ENCODE measurements at regions not wholly inside any gene's neighbourhood (a gene's known extent, or its start where the extent isn't known, plus 50 kb on each side); places are given as distances from the start of the nearest gene placed in this dataset.
A peak's percentile ranks its signal among the peaks of the same experiment; 100 is the strongest.
"Not testable (repeated sequence)": the region's sequence is repeated elsewhere in the genome, so short reads cannot be mapped to it uniquely, and the experiment has no call there.

DNA sequence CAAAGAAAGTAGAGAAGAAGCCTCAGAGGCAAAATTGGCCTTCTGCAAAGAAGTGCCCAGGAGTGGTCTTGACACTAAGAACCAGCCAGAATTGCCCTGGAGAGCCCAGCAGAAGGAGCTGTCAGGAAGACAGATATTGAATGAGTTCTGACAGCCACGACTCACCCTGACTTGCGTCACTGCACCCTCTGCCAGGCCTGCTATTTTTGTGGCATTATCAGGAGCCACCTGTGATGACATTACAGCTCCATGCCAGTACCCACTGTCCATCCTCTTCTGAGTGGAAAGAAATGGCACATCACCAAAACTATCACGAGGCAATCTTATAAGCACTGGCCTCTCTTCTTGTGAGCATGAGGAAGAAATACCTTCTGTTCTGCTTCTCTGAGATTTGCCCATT is 67.7 kb downstream of the SMIM20 start:
- no peak for DNase-seq

GRCh38 chr4:25982962-25983361 is 68.9 kb downstream of the SMIM20 start:
- DNase-seq: no peak

DNA sequence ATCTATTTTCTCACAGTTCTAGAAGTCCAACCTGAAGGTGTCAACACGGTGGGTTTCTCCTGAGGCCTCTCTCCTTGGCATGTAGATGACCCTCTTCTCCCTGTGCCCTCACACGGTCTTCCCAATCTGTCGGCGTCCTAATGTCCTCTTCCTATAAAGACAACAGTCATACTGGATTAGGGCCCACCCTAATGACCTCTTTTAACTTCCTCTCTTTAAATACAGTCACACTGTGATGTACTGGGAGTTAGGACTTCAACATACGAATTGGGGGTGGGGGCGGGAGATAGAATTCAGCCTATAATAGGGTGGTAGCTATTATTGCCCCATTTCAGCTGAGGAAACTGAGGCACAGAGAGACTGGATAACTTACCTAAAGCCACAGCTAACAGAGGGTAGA is 70.2 kb downstream of the SMIM20 start:
- DNase-seq: no peak

GRCh38 chr4:25984796-25985195 is 70.8 kb downstream of the SMIM20 start:
- DNase-seq: no peak

GRCh38 chr4:25986807-25987206 is 72.8 kb downstream of the SMIM20 start:
- no peak for DNase-seq

- no peak for DNase-seq
Measured at GRCh38 chr4:25991340-25991739, 77.3 kb downstream of the SMIM20 start.

DNA sequence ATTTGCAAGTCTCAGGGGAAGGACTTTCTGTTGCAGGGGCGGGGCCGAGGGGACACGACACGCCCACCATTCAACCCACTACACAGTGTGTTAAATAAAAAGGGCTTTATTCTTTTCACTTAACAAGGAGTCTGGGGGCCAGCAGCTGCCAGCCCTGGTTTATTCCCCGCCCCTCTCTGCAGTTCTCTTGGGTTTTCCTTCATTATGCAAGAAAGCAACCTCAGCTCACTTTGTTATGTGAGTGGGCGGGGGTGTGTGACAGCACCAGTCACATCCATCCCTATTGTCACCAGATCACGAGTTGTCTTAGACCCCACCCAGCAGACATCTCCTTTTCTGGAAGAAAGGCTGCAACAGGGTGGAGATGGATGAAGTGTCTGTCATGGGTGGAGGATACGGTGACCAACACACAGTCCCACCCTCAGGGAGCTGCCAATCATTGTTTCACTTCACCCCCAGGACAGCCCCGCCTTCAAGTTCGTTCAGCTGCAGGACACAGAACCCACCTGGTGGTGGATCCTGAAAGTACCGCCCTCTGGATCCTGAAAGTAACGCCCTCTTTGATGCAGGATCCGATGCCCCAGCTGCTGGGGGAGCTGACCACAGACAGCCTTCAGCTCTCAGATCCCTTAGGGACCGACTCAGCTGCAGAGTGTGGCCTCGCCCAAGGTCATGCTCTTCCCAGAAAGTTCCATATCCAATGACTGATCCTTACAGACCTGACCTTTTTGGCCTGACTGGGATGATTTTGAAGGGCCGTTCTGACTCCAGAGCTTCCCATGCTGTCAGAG is 79.6 kb downstream of the SMIM20 start:
- peak; percentile 7 for DNase-seq

DNA sequence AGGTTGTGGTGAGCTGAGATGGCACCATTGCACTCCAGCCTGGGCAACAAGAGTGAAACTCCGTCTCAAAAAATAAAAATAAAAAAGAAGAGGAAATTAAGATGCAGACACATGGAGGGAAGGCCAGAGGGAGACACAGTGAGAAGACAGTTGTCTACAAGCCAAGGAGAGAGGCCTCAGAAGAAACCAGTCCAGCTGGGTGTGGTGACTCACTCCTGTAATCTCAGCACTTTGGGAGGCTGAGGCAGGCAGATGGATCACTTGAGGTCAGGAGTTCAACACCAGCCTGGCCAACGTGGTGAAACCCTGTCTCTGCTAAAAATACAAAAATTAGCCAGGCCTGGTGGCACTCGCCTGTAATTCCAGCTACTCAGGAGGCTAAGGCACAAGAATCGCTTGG is 80.6 kb downstream of the SMIM20 start:
- DNase-seq: not testable (repeated sequence)

DNA sequence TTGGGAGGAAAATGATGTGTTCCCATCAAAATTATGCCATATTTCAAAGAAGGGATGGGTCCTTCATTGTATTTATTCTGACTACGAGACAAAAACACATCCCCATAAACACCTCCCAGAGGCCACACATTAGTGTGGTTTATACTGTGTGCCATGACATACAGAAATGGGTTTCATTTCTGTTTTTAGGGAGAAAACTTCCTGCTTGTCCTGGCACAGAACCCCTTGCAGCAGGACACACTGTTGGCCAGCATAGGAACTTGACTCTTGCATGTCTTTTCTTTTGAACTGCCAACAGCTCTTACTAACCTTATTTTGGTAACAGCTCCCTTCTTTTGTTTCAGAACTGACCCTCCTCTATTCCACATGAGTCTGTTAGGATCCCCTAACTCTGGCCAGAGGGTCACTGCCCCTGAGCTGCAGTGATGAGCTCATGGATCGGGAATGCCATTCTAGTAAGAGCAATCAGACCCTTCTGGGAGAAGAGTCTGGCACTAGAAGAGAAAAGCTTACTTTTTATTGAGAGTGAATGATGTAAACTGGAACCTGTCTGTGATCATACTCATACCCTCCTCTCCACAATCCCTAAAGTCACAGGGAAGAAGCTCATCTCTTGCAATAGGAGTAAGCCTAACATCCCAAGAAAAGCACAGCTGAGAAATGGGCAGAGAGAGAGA is 86.4 kb downstream of the SMIM20 start:
- no peak for DNase-seq

DNA sequence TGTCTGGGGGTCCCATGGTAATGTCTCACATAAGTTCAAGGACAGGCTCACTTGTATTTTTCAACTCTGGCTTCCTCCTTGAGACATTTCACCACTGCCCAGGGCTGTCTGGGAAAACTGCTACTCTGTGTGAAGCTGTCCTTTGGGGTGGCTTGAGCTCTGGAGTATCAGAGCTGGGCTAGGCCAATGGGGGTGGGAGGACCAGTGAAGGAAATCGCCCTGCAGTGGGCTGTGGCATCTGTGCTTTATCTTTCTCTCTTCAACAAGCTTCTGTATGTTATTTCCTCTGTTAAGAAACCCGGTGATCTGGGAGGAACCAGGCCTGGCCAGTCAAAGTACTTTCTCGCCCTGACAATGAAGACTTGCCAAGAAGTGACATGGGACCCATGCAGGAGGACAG is 87.4 kb downstream of the SMIM20 start:
- no peak for DNase-seq

DNA sequence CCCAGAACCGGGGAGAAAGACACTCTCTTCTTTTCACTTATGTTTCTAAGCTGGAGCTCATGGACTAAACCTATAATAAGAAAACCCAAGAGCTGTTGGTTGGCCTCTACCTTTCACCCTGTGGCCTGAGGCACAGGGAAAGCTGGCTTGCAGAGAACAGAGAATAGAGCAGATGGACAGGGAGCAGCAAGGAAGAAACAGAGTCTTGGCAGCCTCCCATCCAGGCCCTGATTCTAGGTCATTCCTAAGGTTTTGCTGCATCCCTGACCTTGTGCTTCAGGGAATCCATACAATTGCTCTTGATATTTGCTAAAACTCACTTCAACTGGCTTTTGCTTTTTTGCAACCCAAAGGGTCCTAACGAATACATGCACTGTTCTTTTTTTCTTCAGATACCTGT is 87.8 kb downstream of the SMIM20 start:
- no peak for DNase-seq

DNA sequence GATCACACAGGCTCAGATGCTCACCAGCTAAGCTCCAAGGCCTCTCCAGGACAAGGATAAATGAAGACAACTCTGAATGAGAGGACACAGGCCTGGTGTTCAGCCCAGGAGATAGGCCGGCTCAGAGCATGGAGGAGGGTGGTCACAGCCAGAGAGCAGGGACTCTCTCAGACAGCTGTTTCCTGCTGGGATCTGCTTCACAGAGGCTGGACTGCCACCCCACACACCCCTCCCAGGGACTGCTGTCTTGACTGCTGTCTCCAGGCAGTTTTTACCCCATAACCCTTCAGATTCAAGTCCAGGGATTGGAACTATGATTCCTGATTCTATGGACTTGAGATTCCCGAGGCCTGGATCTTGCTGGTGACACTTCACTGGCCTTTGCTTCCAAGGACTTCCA is 89.0 kb downstream of the SMIM20 start:
- DNase-seq: no peak

GRCh38 chr4:26004290-26004689 is 90.3 kb downstream of the SMIM20 start:
- no peak for DNase-seq

GRCh38 chr4:26005764-26006163 is 91.7 kb downstream of the SMIM20 start:
- DNase-seq: no peak

- DNase-seq: no peak
Measured at GRCh38 chr4:26008737-26009136, 94.7 kb downstream of the SMIM20 start.

- DNase-seq: no peak
Measured at GRCh38 chr4:26009502-26009901, 95.5 kb downstream of the SMIM20 start.

DNA sequence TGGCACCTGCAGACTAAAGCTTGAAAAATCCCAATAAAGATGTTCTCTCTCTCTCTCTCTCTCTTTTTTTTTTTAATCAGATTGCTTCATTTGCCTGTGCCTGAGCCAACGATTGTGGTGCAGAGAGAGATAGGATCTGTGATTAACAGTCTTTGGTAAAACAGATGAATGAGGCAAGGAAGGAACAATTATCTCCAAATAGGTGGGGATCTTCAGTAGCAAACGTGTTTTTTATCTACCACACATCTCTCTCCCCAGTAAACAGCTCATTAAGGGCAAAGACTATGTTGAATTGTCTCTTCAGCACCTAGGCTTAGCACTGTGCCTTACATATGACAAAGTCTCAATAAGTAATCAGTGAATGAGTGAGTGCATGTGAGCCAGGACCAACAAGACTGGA is 96.3 kb downstream of the SMIM20 start:
- no peak for DNase-seq

DNA sequence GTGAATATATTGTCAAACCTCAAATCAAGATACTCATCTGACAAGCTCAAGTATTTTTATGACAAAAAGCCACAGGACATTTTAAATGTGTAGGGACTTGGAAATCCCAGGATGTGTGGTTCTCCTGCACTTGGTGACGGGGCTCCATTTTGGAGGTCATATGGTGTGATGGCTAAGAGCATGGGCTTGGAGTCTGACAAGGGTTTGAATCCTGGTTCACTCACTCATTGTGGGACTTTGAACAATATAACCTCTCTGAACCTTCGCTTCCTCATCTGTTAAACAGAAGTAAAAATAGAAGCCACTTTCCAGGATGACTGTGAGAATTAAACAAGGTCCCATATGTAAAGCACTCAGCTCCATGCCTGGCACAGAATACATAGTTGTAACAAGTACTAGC is 99.6 kb downstream of the SMIM20 start:
- no peak for DNase-seq

GRCh38 chr4:26015133-26015651 is 101.2 kb downstream of the SMIM20 start:
- no peak for DNase-seq

DNA sequence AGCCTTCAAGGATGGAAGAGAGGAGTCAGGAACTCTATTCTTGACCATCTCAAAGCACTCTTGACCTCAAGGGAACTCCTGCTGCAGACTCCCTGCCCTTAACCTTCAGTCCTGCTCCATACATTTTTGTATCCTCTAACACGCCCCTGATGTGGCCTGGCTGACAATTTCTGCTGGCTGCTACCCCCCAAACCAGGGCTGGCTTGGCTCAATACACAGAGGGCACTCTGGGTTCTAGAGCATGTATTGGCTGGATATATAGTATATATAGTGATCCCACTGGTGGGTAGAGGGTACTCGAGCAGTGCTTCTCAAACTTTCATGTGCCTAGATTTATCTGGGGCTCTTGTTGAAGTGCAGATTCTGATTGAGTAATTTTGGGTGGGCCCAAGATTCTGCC is 101.9 kb downstream of the SMIM20 start:
- no peak for DNase-seq

GRCh38 chr4:26017531-26017930 is 103.5 kb downstream of the SMIM20 start:
- no peak for DNase-seq

DNA sequence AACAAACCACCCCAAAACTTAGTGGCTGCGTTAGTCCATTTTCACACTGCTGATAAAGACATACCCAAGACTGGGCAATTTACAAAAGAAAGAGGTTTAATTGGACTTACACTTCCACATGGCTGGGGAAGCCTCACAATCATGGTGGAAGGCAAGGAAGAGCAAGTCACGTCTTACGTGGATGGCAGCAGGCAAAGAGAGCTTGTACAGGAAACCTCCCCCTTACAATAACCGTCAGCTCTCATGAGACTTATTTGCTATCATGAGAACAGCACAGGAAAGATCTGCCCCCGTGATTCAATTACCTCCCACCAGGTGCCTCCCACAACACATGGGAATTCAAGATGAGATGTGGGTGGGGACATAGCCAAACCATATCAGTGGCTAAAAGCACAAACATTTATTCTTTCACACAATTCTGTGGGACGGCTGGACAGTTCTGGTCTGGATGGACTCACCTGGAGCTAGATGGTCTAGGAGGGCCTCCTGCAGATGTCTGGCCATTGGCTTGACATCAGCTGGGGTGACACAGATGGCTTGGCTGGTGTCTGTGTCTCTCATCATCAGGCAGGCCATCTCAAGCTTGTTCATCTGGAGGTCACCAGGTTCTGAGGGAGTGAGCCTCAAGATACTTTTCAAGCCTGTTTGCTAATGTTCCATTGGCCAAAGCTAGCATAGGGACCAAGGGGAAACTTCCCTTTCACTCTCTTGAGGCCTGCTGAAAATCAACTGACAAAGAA is 104.1 kb downstream of the SMIM20 start:
- not testable (repeated sequence) for DNase-seq

DNA sequence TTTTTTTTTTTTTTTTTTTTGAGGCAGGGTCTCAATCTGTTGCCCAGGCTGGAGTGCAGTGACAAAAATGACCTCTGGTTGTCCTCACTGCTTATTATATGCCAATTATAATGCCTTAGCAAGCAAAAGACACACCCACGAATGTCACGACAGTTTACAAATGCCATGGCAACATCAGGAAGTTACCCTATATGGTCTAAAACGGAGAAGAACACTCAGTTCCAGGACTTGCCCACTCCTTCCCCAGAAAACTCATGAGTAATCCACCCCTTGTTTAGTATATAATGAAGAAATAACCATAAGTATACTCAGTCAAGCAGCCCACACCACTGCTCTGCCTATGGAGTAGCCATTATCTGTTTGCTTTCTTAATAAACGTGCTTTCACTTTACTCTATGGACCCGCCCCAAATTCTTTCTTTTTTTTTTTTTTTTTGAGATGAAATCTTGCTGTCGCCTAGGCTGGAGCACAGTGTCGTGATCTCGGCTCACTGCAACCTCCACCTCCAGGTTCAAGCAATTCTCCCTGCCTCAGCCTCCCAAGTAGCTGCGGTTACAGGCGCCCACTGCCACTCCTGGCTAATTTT is 106.2 kb downstream of the SMIM20 start:
- peak; percentile 89 for DNase-seq
